ENCODE measurements at regions not wholly inside any gene's neighbourhood (a gene's known extent, or its start where the extent isn't known, plus 50 kb on each side); places are given as distances from the start of the nearest gene placed in this dataset.

DNA sequence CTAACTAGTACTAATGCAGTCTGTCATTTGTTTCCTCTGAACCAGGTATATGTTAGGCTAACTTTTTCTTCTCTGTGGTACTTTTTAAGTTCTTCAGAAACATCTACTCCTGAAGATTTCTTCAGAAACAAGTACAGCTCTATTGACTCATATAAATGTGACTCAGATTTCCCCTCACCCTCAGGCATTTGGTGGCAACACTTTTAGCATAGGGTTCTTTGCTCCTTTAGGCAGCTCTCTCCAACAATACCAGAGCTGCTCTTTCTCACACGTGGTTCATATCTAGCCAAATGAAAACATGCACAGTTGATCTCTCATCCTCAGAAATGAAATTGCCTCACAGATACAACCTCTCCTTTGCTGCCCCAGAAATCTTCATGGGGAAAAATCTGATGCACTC is 939.8 kb downstream of the SORCS1 start:
- no peak for TF ChIP-seq TAF1 (IDR thresholded peaks at IDR 0.05; ENCODE audit: borderline replicate concordance, low read depth, low read length)
- TF ChIP-seq POLR2A (IDR thresholded peaks at IDR 0.05; ENCODE audit: low read depth, low read length): no peak
- TF ChIP-seq POLR2AphosphoS5 (IDR thresholded peaks at IDR 0.05; ENCODE audit: low read depth, low read length): no peak
- FAIRE-seq (no peak), DNase-seq (ENCODE audit: insufficient read length) (no peak)

DNA sequence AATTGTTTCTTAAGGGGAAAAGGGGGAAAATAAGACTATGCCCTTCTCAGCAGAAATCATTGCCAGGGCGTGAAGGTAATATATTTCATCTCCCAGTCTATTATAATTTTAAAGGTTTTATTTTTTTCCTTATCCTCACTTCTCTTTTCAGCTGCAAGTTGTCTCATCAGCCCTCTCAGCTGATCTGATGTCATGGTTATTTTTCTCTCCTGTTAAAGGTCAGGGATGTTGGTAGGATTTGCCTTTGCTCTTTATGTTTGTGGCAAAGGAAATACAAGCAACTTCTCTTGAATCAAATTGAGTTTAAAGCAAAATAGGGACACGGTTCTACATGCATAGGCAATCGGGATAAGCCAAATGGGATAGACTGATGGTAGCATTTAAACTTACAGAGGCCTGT is 946.9 kb downstream of the SORCS1 start:
- DNase-seq (ENCODE audit: insufficient read length) (no peak), FAIRE-seq (no peak)
- TF ChIP-seq POLR2A (IDR thresholded peaks at IDR 0.05; ENCODE audit: low read depth, low read length) (no peak), POLR2AphosphoS5 (IDR thresholded peaks at IDR 0.05; ENCODE audit: low read depth, low read length) (no peak), TAF1 (IDR thresholded peaks at IDR 0.05; ENCODE audit: borderline replicate concordance, low read depth, low read length) (no peak)

DNA sequence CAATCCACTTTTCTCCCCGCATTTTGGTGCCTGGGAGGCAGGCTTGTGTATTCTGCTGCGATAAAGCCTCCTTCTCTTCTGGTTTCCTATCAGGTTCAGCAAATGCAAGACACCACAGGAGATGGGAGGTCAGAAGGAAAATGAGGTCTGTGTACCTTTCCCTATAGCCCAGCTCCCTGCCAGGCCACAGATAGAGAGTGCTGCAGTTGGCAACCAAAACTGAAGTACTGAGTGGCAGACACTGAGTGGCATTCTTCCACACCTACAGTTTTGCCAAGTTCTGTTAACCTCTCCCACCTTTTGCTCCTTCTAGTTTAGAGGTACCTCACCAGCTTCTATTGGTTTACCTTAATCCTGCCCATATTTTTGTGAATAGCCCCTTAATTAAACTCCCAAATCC is 948.4 kb downstream of the SORCS1 start:
- TF ChIP-seq POLR2A (IDR thresholded peaks at IDR 0.05; ENCODE audit: low read depth, low read length): no peak
- TF ChIP-seq POLR2AphosphoS5 (IDR thresholded peaks at IDR 0.05; ENCODE audit: low read depth, low read length): no peak
- TF ChIP-seq TAF1 (IDR thresholded peaks at IDR 0.05; ENCODE audit: borderline replicate concordance, low read depth, low read length): no peak
- FAIRE-seq: no peak
- DNase-seq (ENCODE audit: insufficient read length): no peak

DNA sequence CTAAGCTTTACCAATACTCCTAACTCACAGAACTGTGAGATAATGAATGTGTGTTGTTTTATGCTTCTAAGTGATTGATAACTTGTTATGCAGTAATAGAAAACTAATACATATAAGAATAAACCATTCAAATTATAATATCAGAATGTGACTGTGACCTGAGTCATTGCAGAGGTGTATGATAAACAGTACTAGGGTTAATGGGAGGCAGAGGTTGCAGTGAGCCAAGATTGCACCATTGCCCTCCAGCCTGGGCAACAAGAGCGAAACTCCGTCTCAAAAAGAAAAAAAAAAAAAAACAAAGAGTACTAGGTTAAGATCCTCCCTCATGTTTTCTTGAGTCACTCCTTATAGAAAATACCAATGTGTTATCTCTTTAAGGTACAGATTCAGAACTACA is 950.3 kb downstream of the SORCS1 start:
- DNase-seq (ENCODE audit: insufficient read length) (no peak), FAIRE-seq (no peak)
- TF ChIP-seq POLR2AphosphoS5 (IDR thresholded peaks at IDR 0.05; ENCODE audit: low read depth, low read length) (no peak), POLR2A (IDR thresholded peaks at IDR 0.05; ENCODE audit: low read depth, low read length) (no peak), TAF1 (IDR thresholded peaks at IDR 0.05; ENCODE audit: borderline replicate concordance, low read depth, low read length) (no peak)

- FAIRE-seq (no peak), DNase-seq (ENCODE audit: insufficient read length) (no peak)
- TF ChIP-seq POLR2A (IDR thresholded peaks at IDR 0.05; ENCODE audit: low read depth, low read length): no peak
- no peak for TF ChIP-seq TAF1 (IDR thresholded peaks at IDR 0.05; ENCODE audit: borderline replicate concordance, low read depth, low read length)
- no peak for TF ChIP-seq POLR2AphosphoS5 (IDR thresholded peaks at IDR 0.05; ENCODE audit: low read depth, low read length)
Measured at GRCh38 chr10:106213493-106213892, 951.0 kb downstream of the SORCS1 start.

- no peak for TF ChIP-seq TAF1 (IDR thresholded peaks at IDR 0.05; ENCODE audit: borderline replicate concordance, low read depth, low read length)
- TF ChIP-seq POLR2A (IDR thresholded peaks at IDR 0.05; ENCODE audit: low read depth, low read length): no peak
- TF ChIP-seq POLR2AphosphoS5 (IDR thresholded peaks at IDR 0.05; ENCODE audit: low read depth, low read length): no peak
- DNase-seq (ENCODE audit: insufficient read length): no peak
- no peak for FAIRE-seq
Measured at GRCh38 chr10:106198275-106198674, 966.2 kb downstream of the SORCS1 start.

- FAIRE-seq (no peak), DNase-seq (ENCODE audit: insufficient read length) (no peak)
- TF ChIP-seq POLR2A (IDR thresholded peaks at IDR 0.05; ENCODE audit: low read depth, low read length): no peak
Measured at GRCh38 chr10:106189292-106189691, 975.2 kb downstream of the SORCS1 start.

DNA sequence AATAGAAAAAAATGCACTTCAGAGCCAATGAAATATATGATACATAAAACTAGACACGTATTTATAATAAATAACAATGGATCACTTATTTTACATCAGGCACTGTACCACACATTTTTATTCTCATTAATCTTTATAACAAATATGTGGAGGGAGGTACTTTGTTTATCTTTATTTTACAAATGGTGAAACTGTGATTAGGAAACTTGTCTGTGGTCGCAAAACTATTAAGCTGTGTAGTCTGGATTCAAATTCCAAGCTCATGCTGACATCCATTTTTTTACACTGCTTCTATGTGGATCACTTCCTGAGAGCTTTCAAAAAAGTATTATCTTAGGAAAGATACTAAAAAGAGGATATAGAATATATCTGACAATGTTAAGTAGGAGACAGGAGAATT is 978.6 kb downstream of the SORCS1 start:
- FAIRE-seq (no peak), DNase-seq (ENCODE audit: insufficient read length) (no peak)
- no peak for TF ChIP-seq TAF1 (IDR thresholded peaks at IDR 0.05; ENCODE audit: borderline replicate concordance, low read depth, low read length)

- FAIRE-seq: no peak
- no peak for DNase-seq (ENCODE audit: insufficient read length)
- TF ChIP-seq POLR2AphosphoS5 (IDR thresholded peaks at IDR 0.05; ENCODE audit: low read depth, low read length) (no peak), POLR2A (IDR thresholded peaks at IDR 0.05; ENCODE audit: low read depth, low read length) (no peak), TAF1 (IDR thresholded peaks at IDR 0.05; ENCODE audit: borderline replicate concordance, low read depth, low read length) (no peak)
Measured at GRCh38 chr10:106183041-106183440, 981.5 kb downstream of the SORCS1 start.

- DNase-seq (ENCODE audit: insufficient read length): no peak
- no peak for FAIRE-seq
- TF ChIP-seq TAF1 (IDR thresholded peaks at IDR 0.05; ENCODE audit: borderline replicate concordance, low read depth, low read length): no peak
- no peak for TF ChIP-seq POLR2A (IDR thresholded peaks at IDR 0.05; ENCODE audit: low read depth, low read length)
- TF ChIP-seq POLR2AphosphoS5 (IDR thresholded peaks at IDR 0.05; ENCODE audit: low read depth, low read length): no peak
Measured at GRCh38 chr10:106182542-106182941, 982.0 kb downstream of the SORCS1 start.

DNA sequence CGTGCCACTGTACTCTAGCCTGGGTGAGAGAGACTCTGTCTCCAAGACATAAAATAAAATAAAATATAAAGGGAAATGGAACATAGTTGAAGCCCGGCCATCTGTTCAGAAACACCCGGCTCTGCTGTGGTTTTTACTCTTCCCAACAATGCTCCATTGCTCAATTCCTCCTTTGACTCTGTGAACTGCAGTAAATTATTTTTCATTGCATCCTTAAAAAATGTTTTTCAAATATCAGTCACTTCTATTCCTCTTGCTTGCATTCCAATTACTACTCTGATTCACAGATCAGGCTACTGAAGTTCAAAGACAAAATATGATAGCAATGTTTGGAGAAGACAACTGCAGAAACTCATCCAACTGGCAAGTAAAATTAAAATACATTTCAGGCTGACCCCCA is 983.0 kb downstream of the SORCS1 start:
- DNase-seq (ENCODE audit: insufficient read length) (no peak), FAIRE-seq (no peak)
- TF ChIP-seq POLR2A (IDR thresholded peaks at IDR 0.05; ENCODE audit: low read depth, low read length): no peak
- no peak for TF ChIP-seq POLR2AphosphoS5 (IDR thresholded peaks at IDR 0.05; ENCODE audit: low read depth, low read length)
- no peak for TF ChIP-seq TAF1 (IDR thresholded peaks at IDR 0.05; ENCODE audit: borderline replicate concordance, low read depth, low read length)

- FAIRE-seq: no peak
- TF ChIP-seq TAF1 (IDR thresholded peaks at IDR 0.05; ENCODE audit: borderline replicate concordance, low read depth, low read length) (no peak), POLR2A (IDR thresholded peaks at IDR 0.05; ENCODE audit: low read depth, low read length) (no peak), POLR2AphosphoS5 (IDR thresholded peaks at IDR 0.05; ENCODE audit: low read depth, low read length) (no peak)
- no peak for DNase-seq (ENCODE audit: insufficient read length)
Measured at GRCh38 chr10:106179430-106179829, 985.1 kb downstream of the SORCS1 start.

DNA sequence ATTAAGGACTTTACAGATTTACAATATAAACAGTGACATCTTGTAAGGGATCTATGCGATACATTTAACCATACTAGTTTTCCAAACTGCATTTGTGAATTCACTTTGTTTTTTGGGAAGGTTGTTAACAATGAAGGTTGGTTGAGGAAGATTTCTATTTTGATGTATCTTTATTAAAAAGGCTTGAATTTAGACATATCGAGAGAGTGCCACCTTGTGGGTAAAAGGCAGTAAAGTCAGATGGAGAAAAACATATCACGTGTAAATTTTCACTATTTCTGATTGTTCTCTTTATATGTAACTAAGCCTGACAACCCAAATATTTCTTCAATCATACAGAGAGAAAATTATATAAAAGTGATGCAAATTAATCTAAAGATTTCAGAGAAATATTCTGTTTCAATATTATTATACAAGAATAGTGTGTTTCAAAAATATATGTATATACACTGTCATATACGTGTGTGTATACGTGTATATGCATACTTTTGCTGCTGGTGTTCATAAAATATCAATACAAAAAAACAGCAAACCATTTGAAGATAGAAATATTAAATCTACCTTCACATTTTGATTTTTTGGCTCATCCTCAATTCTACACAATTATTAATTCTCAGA is 988.6 kb downstream of the SORCS1 start:
- no peak for FAIRE-seq
- TF ChIP-seq TAF1 (IDR thresholded peaks at IDR 0.05; ENCODE audit: borderline replicate concordance, low read depth, low read length) (no peak), POLR2AphosphoS5 (IDR thresholded peaks at IDR 0.05; ENCODE audit: low read depth, low read length) (no peak), POLR2A (IDR thresholded peaks at IDR 0.05; ENCODE audit: low read depth, low read length) (no peak)
- no peak for DNase-seq (ENCODE audit: insufficient read length)

Data from GM12892 (cell line).